Bronchial epithelial cell (primary cell): ENCODE measurements at regions not wholly inside any gene's neighbourhood (a gene's known extent, or its start where the extent isn't known, plus 50 kb on each side); places are given as distances from the start of the nearest gene placed in this dataset.
"Not testable (repeated sequence)": the region's sequence is repeated elsewhere in the genome, so short reads cannot be mapped to it uniquely, and the experiment has no call there.

Experiments
- DNase-seq: peaks from one replicate; pipeline ENCODE4 v3.0.0-alpha.2; 2010; ENCODE audit warnings: low read depth
- FAIRE-seq: peaks from 2 replicates; lab custom pipeline; 2011; peaks lifted over from hg19 to GRCh38; lab: Jason Lieb, UNC
- H3K27me3 ChIP-seq: 2 replicates; pipeline ENCODE4 v1.5.1; 2011; ENCODE audit warnings: low read length; ENCODE audit not compliant: control insufficient read depth, insufficient read depth
- H3K36me3 ChIP-seq: 2 replicates; pipeline ENCODE4 v1.5.1; 2011; ENCODE audit warnings: low read length; ENCODE audit not compliant: control insufficient read depth, insufficient read depth
- H3K4me3 ChIP-seq: 2 replicates; pipeline ENCODE4 v1.5.1; 2011; ENCODE audit warnings: mild to moderate bottlenecking, low read depth, low read length, control low read depth
- CTCF ChIP-seq: IDR thresholded peaks from 2 replicates; pipeline ENCODE4 v1.5.1; 2011; ENCODE audit warnings: mild to moderate bottlenecking, moderate library complexity, low read length, control low read depth, inconsistent platforms; ENCODE audit not compliant: insufficient read depth, severe bottlenecking

GRCh38 chr1:104197516-104197915, 447.8 kb downstream of the AMY1C start:
- Histone ChIP-seq H3K27me3 (no peaks in the 10 kb centered on the region), H3K36me3 (no peaks in the 10 kb centered on the region), H3K4me3 (no peak overlapping the region)
- DNase-seq: no peak
- no peak for FAIRE-seq
- no peak for TF ChIP-seq CTCF

GRCh38 chr1:104212239-104212638, 462.5 kb downstream of the AMY1C start:
- H3K4me3 ChIP-seq: no peak overlapping the region
- no peaks in the 10 kb centered on the region for H3K36me3 ChIP-seq
- H3K27me3 ChIP-seq: no peaks in the 10 kb centered on the region
- TF ChIP-seq CTCF: no peak
- FAIRE-seq: no peak
- no peak for DNase-seq

- DNase-seq, FAIRE-seq, H3K4me3 ChIP-seq: not testable (repeated sequence)
These were observed 467.8 kb downstream of the AMY1C start for GRCh38 chr1:104217395-104217986.

GRCh38 chr1:104229860-104230259, 480.2 kb downstream of the AMY1C start:
- no peak for FAIRE-seq
- H3K4me3 ChIP-seq: no peak overlapping the region
- H3K36me3 ChIP-seq: no peaks in the 10 kb centered on the region
- DNase-seq: no peak
- no peaks in the 10 kb centered on the region for H3K27me3 ChIP-seq
- TF ChIP-seq CTCF: no peak

More at GRCh38 chr1:104217395-104217986, 467.8 kb downstream of the AMY1C start:
- not testable (repeated sequence) for H3K36me3 ChIP-seq, H3K27me3 ChIP-seq

- no peaks in the 10 kb centered on the region for H3K27me3 ChIP-seq
- H3K36me3 ChIP-seq: no peaks in the 10 kb centered on the region
- no peak for TF ChIP-seq CTCF
- DNase-seq: no peak
- H3K4me3 ChIP-seq: no peak overlapping the region
- no peak for FAIRE-seq
These were observed 482.0 kb downstream of the AMY1C start for GRCh38 chr1:104231676-104232075.

- FAIRE-seq (no peak), DNase-seq (no peak)
- H3K27me3 ChIP-seq: no peaks in the 10 kb centered on the region
- no peaks in the 10 kb centered on the region for H3K36me3 ChIP-seq
- TF ChIP-seq CTCF: no peak
- no peak overlapping the region for H3K4me3 ChIP-seq
These were observed 485.4 kb downstream of the AMY1C start for GRCh38 chr1:104235141-104235540.
